ENCODE measurements at regions not wholly inside any gene's neighbourhood (a gene's known extent, or its start where the extent isn't known, plus 50 kb on each side); places are given as distances from the start of the nearest gene placed in this dataset.

DNA sequence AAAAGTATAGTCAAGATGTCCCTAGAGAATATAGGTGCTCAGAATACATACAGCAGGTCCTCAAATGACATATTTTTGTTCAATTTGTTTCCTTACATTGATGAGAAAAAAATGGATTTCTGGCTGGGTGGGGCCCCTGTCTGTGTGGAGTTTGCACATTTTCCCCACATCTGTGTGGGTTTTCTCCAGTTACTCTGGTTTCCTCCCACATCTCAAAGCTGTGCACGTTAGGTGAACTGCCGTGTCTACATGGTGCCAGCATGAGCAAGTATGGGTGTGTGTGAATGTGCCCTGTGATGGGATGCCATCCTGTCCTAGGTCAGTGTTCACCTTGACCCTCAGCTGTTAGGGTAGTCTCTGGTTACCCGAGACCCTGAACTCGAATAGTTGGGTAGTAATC, 289.1 kb downstream of the GRIN2B start (continued):
- TF ChIP-seq ZBTB40 (IDR thresholded peaks at IDR 0.05) = no peak
- no peak for TF ChIP-seq ZBTB40 (CRISPR knock-in tag; IDR thresholded peaks at IDR 0.05)
- TF ChIP-seq JUN (CRISPR knock-in tag; IDR thresholded peaks at IDR 0.05) = no peak
- TF ChIP-seq, protein P1, sequence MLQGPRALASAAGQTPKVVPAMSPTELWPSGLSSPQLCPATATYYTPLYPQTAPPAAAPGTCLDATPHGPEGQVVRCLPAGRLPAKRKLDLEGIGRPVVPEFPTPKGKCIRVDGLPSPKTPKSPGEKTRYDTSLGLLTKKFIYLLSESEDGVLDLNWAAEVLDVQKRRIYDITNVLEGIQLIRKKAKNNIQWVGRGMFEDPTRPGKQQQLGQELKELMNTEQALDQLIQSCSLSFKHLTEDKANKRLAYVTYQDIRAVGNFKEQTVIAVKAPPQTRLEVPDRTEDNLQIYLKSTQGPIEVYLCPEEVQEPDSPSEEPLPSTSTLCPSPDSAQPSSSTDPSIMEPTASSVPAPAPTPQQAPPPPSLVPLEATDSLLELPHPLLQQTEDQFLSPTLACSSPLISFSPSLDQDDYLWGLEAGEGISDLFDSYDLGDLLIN (CRISPR knock-in tag; IDR thresholded peaks at IDR 0.05; ENCODE audit: borderline replicate concordance) = no peak

Measured in HepG2 (cell line).